H1 (cell line): ENCODE measurements at regions not wholly inside any gene's neighbourhood (a gene's known extent, or its start where the extent isn't known, plus 50 kb on each side); places are given as distances from the start of the nearest gene placed in this dataset.

ENCODE experiments used
- CTCF ChIA-PET: fragments of 300-600 bp; sonication (Branson Sonifier 250); formaldehyde crosslinking; loops from one replicate; lab custom pipeline; 2021; ENCODE audit not compliant: partially characterized antibody; lab: Charles Lee
- POLR2A ChIA-PET: fragments of 300-600 bp; sonication (Branson Sonifier 250); formaldehyde crosslinking; loops from one replicate; lab custom pipeline; 2021; ENCODE audit warnings: inconsistent platforms; ENCODE audit not compliant: partially characterized antibody; lab: Charles Lee
- DNase-seq, 2 experiments: peaks; one replicate each; pipeline versions ENCODE4 v3.0.0 to v3.0.0-alpha.2; 2010 to 2022; ENCODE audit warnings: low spot score in 2 of 2, low read depth in 1 of 2, mixed read lengths in 1 of 2
- FAIRE-seq: peaks from 2 replicates; lab custom pipeline; 2011; peaks lifted over from hg19 to GRCh38; lab: Jason Lieb, UNC
- H2AFZ ChIP-seq: 2 replicates; pipeline ENCODE4 v1.8.1; 2012; ENCODE audit warnings: low read length, inconsistent platforms
- H2AK5ac ChIP-seq: 2 replicates; pipeline ENCODE4 v1.6.1; 2013; ENCODE audit warnings: low read depth, low read length
- H2BK120ac ChIP-seq: replicated peaks from 2 replicates; pipeline ENCODE3; 2013; ENCODE audit warnings: low read depth, low read length, inconsistent platforms
- H2BK12ac ChIP-seq: 2 replicates; pipeline ENCODE4 v1.6.1; 2013; ENCODE audit warnings: low read depth, low read length
- H2BK15ac ChIP-seq: 2 replicates; pipeline ENCODE4 v1.6.1; 2013; ENCODE audit warnings: low read length
- H2BK20ac ChIP-seq: 2 replicates; pipeline ENCODE4 v1.6.1; 2013; ENCODE audit warnings: low read length
- H2BK5ac ChIP-seq: 2 replicates; pipeline ENCODE4 v1.6.1; 2013; ENCODE audit warnings: low read depth, low read length
- H3K14ac ChIP-seq: 2 replicates; pipeline ENCODE4 v1.6.1; 2013; ENCODE audit warnings: inconsistent platforms; ENCODE audit not compliant: insufficient read length
- H3K18ac ChIP-seq: 2 replicates; pipeline ENCODE4 v1.6.1; 2013; ENCODE audit warnings: low read length; ENCODE audit errors: extremely low read depth
- H3K23ac ChIP-seq: 2 replicates; pipeline ENCODE4 v1.6.1; 2013; ENCODE audit warnings: inconsistent platforms; ENCODE audit not compliant: insufficient read length
- H3K23me2 ChIP-seq: 2 replicates; pipeline ENCODE4 v1.6.1; 2013; ENCODE audit warnings: low read depth, low read length
- H3K27ac ChIP-seq: 2 replicates; pipeline ENCODE4 v1.6.1; 2011; ENCODE audit warnings: low read depth, low read length, inconsistent platforms
- H3K27me3 ChIP-seq, 4 experiments: replicated peaks in 1 of 4; 1 replicate in 1 of 4; 2 replicates in 3 of 4; pipeline versions ENCODE4 v1.6.1 to v1.8.1; 2011 to 2013; ENCODE audit warnings: low read length in 3 of 4, mild to moderate bottlenecking in 3 of 4, inconsistent platforms in 2 of 4, mixed read lengths in 2 of 4, moderate library complexity in 1 of 4; ENCODE audit not compliant: control insufficient read depth in 3 of 4, insufficient read depth in 3 of 4; ENCODE audit errors: extremely low read depth in 1 of 4
- H3K36me3 ChIP-seq, 4 experiments: 2 replicates each; pipeline versions ENCODE4 v1.6.1 to v1.8.1; 2011 to 2013; ENCODE audit warnings: mild to moderate bottlenecking in 4 of 4, low read length in 3 of 4, moderate library complexity in 2 of 4, control low read depth in 1 of 4, inconsistent platforms in 1 of 4; ENCODE audit not compliant: insufficient read depth in 4 of 4, control insufficient read depth in 2 of 4
- H3K4ac ChIP-seq: replicated peaks from 2 replicates; pipeline ENCODE3; 2013; ENCODE audit warnings: low read length, low read depth, mixed read lengths, inconsistent platforms; ENCODE audit not compliant: insufficient read length
- H3K4me1 ChIP-seq, 4 experiments: replicated peaks in 1 of 4; 1 replicate in 1 of 4; 2 replicates in 3 of 4; pipeline versions ENCODE4 v1.6.1 to v1.8.1; 2011 to 2013; ENCODE audit warnings: low read length in 3 of 4, inconsistent platforms in 2 of 4, mixed read lengths in 1 of 4; ENCODE audit not compliant: insufficient read depth in 4 of 4, control insufficient read depth in 3 of 4
- H3K4me2 ChIP-seq, 2 experiments: 2 replicates each; pipeline versions ENCODE4 v1.6.1 to v1.8.1; 2011 to 2013; ENCODE audit warnings: low read depth in 2 of 2, low read length in 2 of 2, control low read depth in 1 of 2, inconsistent platforms in 1 of 2, mild to moderate bottlenecking in 1 of 2; ENCODE audit not compliant: insufficient read depth in 1 of 2
- H3K4me3 ChIP-seq, 4 experiments: fragments of 200-600, 300-600 bp in 1 of 4; sonication (generic), shearing (Covaris generic), sonication (Bioruptor Twin) in 1 of 4; 2 replicates each; pipeline versions ENCODE4 v1.5.1 to v1.8.1; 2011 to 2016; ENCODE audit warnings: low read length in 4 of 4, low read depth in 3 of 4, control low read depth in 2 of 4, inconsistent platforms in 2 of 4, mild to moderate bottlenecking in 2 of 4, mixed read lengths in 1 of 4, moderate library complexity in 1 of 4; ENCODE audit not compliant: insufficient read depth in 2 of 4; ENCODE audit errors: extremely low read depth in 1 of 4
- H3K56ac ChIP-seq: replicated peaks from 2 replicates; pipeline ENCODE3; 2013; ENCODE audit warnings: low read depth, mild to moderate bottlenecking, mixed read lengths, low read length, inconsistent platforms; ENCODE audit not compliant: insufficient read length
- H3K79me1 ChIP-seq: 2 replicates; pipeline ENCODE4 v1.6.1; 2013; ENCODE audit warnings: low read depth, low read length, control low read depth
- H3K79me2 ChIP-seq, 2 experiments: 2 replicates each; pipeline versions ENCODE4 v1.6.1 to v1.8.1; 2012 to 2013; ENCODE audit warnings: low read length in 2 of 2, mild to moderate bottlenecking in 2 of 2, inconsistent platforms in 1 of 2; ENCODE audit not compliant: insufficient read depth in 2 of 2, control insufficient read depth in 1 of 2
- H3K9ac ChIP-seq, 4 experiments: replicated peaks in 1 of 4; 1 replicate in 1 of 4; 2 replicates in 3 of 4; pipeline versions ENCODE4 v1.6.1 to v1.8.1; 2011 to 2013; ENCODE audit warnings: low read depth in 3 of 4, low read length in 3 of 4, control low read depth in 2 of 4, mild to moderate bottlenecking in 2 of 4, moderate library complexity in 2 of 4, inconsistent platforms in 1 of 4; ENCODE audit errors: extremely low read depth in 1 of 4
- H3K9me3 ChIP-seq, 2 experiments: 2 replicates each; pipeline versions ENCODE4 v1.6.1 to v1.8.1; 2012 to 2013; ENCODE audit warnings: mild to moderate bottlenecking in 2 of 2, moderate library complexity in 2 of 2, control low read depth in 1 of 2, inconsistent platforms in 1 of 2, low read depth in 1 of 2, low read length in 1 of 2, mixed read lengths in 1 of 2; ENCODE audit not compliant: insufficient read depth in 2 of 2
- H4K20me1 ChIP-seq, 2 experiments: replicated peaks in 1 of 2; 2 replicates each; pipeline versions ENCODE3 to v1.8.1; 2011 to 2013; ENCODE audit warnings: inconsistent platforms in 2 of 2, low read length in 2 of 2, mild to moderate bottlenecking in 1 of 2; ENCODE audit not compliant: insufficient read depth in 2 of 2, control insufficient read depth in 1 of 2
- H4K5ac ChIP-seq: 2 replicates; pipeline ENCODE4 v1.6.1; 2013; ENCODE audit warnings: low read length, low read depth, mixed read lengths, inconsistent platforms; ENCODE audit not compliant: insufficient read length
- H4K8ac ChIP-seq: 2 replicates; pipeline ENCODE4 v1.8.0; 2013; ENCODE audit warnings: mild to moderate bottlenecking, moderate library complexity, low read length, inconsistent platforms; ENCODE audit not compliant: insufficient read depth; ENCODE audit errors: extremely low read depth
- H4K91ac ChIP-seq: replicated peaks from 2 replicates; pipeline ENCODE3; 2013; ENCODE audit warnings: low read length, mixed read lengths, inconsistent platforms; ENCODE audit not compliant: insufficient read length
- ASH2L ChIP-seq: fragments of 200-600, 300-600 bp; sonication (generic); IDR thresholded peaks from one replicate; pipeline ENCODE4 v1.7.1; 2017; ENCODE audit warnings: low read length
- BACH1 ChIP-seq: IDR thresholded peaks from 2 replicates; pipeline ENCODE4 v1.6.1; 2012; ENCODE audit warnings: low read length, improper control_type of control experiment
- CBX5 ChIP-seq: fragments of 300-800, 300-1000 bp; sonication (generic); IDR thresholded peaks from 2 replicates; pipeline ENCODE4 v1.7.1; 2016; ENCODE audit warnings: antibody characterized with exemption, low read length, low read depth
- CREB1 ChIP-seq: IDR thresholded peaks from 2 replicates; pipeline ENCODE4 v1.6.1; 2012; ENCODE audit warnings: inconsistent platforms
- CTBP2 ChIP-seq: IDR thresholded peaks from 2 replicates; pipeline ENCODE4 v1.7.0; 2011; ENCODE audit warnings: borderline replicate concordance, mild to moderate bottlenecking, moderate library complexity, mixed read lengths, low read length; ENCODE audit not compliant: insufficient read depth, insufficient read length
- GABPA ChIP-seq: IDR thresholded peaks from 2 replicates; pipeline ENCODE4 v1.6.1; 2011; ENCODE audit warnings: mild to moderate bottlenecking, low read length, moderate library complexity, borderline replicate concordance; ENCODE audit not compliant: insufficient read depth
- GTF2F1 ChIP-seq: IDR thresholded peaks from 2 replicates; pipeline ENCODE4 v1.6.1; 2012; ENCODE audit warnings: low read depth, low read length, improper control_type of control experiment, borderline replicate concordance
- JUN ChIP-seq: IDR thresholded peaks from 2 replicates; pipeline ENCODE4 v1.6.1; 2011; ENCODE audit warnings: low read depth, mild to moderate bottlenecking, improper control_type of control experiment, low read length
- JUND ChIP-seq: IDR thresholded peaks from 2 replicates; pipeline ENCODE4 v1.6.1; 2011; ENCODE audit warnings: mild to moderate bottlenecking, improper control_type of control experiment, low read length
- MAFK ChIP-seq: IDR thresholded peaks from 2 replicates; pipeline ENCODE4 v1.6.1; 2012; ENCODE audit warnings: low read depth, mild to moderate bottlenecking, improper control_type of control experiment, low read length
- RNF2 ChIP-seq: fragments of 200-900, 300-1000 bp; sonication (generic); IDR thresholded peaks from 2 replicates; pipeline ENCODE4 v1.7.1; 2016; ENCODE audit warnings: borderline replicate concordance, low read depth, mild to moderate bottlenecking, antibody characterized with exemption, low read length; ENCODE audit not compliant: poor library complexity, severe bottlenecking; ENCODE audit errors: missing control alignments
- RXRA ChIP-seq: IDR thresholded peaks from 2 replicates; pipeline ENCODE4 v1.6.1; 2011; ENCODE audit warnings: low read depth, mild to moderate bottlenecking, low read length, moderate library complexity; ENCODE audit not compliant: insufficient read depth
- WGBS, 2 experiments: shearing (Covaris generic) in 1 of 2; methylation state at CpG; one replicate each; pipeline versions ENCODE4 v1.1.6 to v1.1.7; 2013 to 2015; ENCODE audit warnings: low lambda C conversion rate in 2 of 2, mixed read lengths in 2 of 2, inconsistent platforms in 1 of 2, low coverage in 1 of 2, missing lambda C conversion rate in 1 of 2; ENCODE audit not compliant: insufficient replicate concordance in 2 of 2, insufficient coverage in 1 of 2, insufficient read length in 1 of 2; ENCODE audit errors: extremely low coverage in 1 of 2, missing lambda C conversion rate in 1 of 2; 5-methylcytosine and 5-hydroxymethylcytosine counted together
- TF ChIP-seq, protein P1 (sequence below): IDR thresholded peaks from 2 replicates; pipeline ENCODE4 v1.6.1; 2012; ENCODE audit warnings: inconsistent platforms

GRCh38 chr22:48580481-48580970, 1247.1 kb downstream of the BRD1 start:
- H4K8ac ChIP-seq = no peak overlapping the region
- H4K91ac ChIP-seq = no peak overlapping the region
- DNase-seq (no peak), FAIRE-seq (no peak)
- WGBS, 2 experiments = 89% methylated on average over 8 of the region's 13 CpGs; no CpG with 5 or more reads in 1 of the 2 experiments
- POLR2A ChIA-PET = no interaction called here
- H3K23me2 ChIP-seq = peaks cover 40% of the 10 kb centered on the region; the same call in 1 of the 2 replicates
- H3K4me1 ChIP-seq = peaks cover 0 to 6% (median 3%) of the 10 kb centered on the region in 4 experiments; a peak in 2 of 7 replicates
- no peak overlapping the region for H2BK20ac ChIP-seq
- H3K4me3 ChIP-seq = no peak overlapping the region
- no peaks in the 10 kb centered on the region for H3K9me3 ChIP-seq
- H3K27ac ChIP-seq = no peak overlapping the region
- H3K79me2 ChIP-seq = peaks cover 9 to 25% of the 10 kb centered on the region in 2 experiments; a peak in 3 of 4 replicates
- no peak overlapping the region for H3K14ac ChIP-seq
- no peak overlapping the region; the same call in 1 of the 2 replicates for H2AK5ac ChIP-seq
- no peak overlapping the region for H3K9ac ChIP-seq
- peaks cover 26% of the 10 kb centered on the region for H3K79me1 ChIP-seq
- no peak overlapping the region for H2AFZ ChIP-seq
- no peak overlapping the region for H3K18ac ChIP-seq
- H3K4ac ChIP-seq = no peak overlapping the region
- peaks cover 0 to 4% (median 1%) of the 10 kb centered on the region in 4 experiments; a peak in 2 of 7 replicates for H3K27me3 ChIP-seq
- no peaks in the 10 kb centered on the region; a peak in 2 of 8 replicates for H3K36me3 ChIP-seq
- no peak overlapping the region for H2BK15ac ChIP-seq
- H3K23ac ChIP-seq = no peak overlapping the region
- no peak overlapping the region for H3K4me2 ChIP-seq
- no peak overlapping the region for H2BK12ac ChIP-seq
- no peak overlapping the region for H4K5ac ChIP-seq
- CTCF ChIA-PET = interaction anchor here (1.0 to 1.7 kb wide), 4 partner anchors 11 to 725 kb away, joined by 3 to 7 read pairs (median 3); no protein-coding TSS in a partner anchor
- H2BK5ac ChIP-seq = no peak overlapping the region
- no peak overlapping the region for H3K56ac ChIP-seq
- H4K20me1 ChIP-seq = peaks cover 17 to 48% of the 10 kb centered on the region in 2 experiments
- H2BK120ac ChIP-seq = no peak overlapping the region
- TF ChIP-seq ASH2L (no peak), RXRA (no peak), RNF2 (no peak), CREB1 (no peak), CTBP2 (no peak), JUN (no peak), GTF2F1 (no peak), CBX5 (no peak), BACH1 (no peak), GABPA (no peak), JUND (no peak), MAFK (no peak)
- TF ChIP-seq, protein P1, sequence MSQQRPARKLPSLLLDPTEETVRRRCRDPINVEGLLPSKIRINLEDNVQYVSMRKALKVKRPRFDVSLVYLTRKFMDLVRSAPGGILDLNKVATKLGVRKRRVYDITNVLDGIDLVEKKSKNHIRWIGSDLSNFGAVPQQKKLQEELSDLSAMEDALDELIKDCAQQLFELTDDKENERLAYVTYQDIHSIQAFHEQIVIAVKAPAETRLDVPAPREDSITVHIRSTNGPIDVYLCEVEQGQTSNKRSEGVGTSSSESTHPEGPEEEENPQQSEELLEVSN = no peak
